HepG2 (cell line): ENCODE measurements at regions not wholly inside any gene's neighbourhood (a gene's known extent, or its start where the extent isn't known, plus 50 kb on each side); places are given as distances from the start of the nearest gene placed in this dataset.

ENCODE experiments used
- ATAD3A ChIP-seq: sonication (generic); formaldehyde crosslinking; IDR thresholded peaks from 2 replicates; pipeline ENCODE4 v1.4.0; 2020; ENCODE audit warnings: missing genetic modification reagents
- DDIT3 ChIP-seq: sonication (generic); formaldehyde crosslinking; IDR thresholded peaks from 2 replicates; pipeline ENCODE4 v1.4.0; 2020; ENCODE audit warnings: mild to moderate bottlenecking, missing genetic modification reagents
- ELF3 ChIP-seq: IDR thresholded peaks from 2 replicates; pipeline ENCODE4 v1.6.1; 2016; ENCODE audit warnings: missing genetic modification reagents, missing compliant biosample characterization
- ERF ChIP-seq: IDR thresholded peaks from 2 replicates; pipeline ENCODE4 v1.6.1; 2018; ENCODE audit warnings: missing biosample characterization, missing genetic modification reagents
- FOSL1 ChIP-seq: sonication (generic); formaldehyde crosslinking; IDR thresholded peaks from 2 replicates; pipeline ENCODE4 v1.9.0; 2021; ENCODE audit warnings: missing genetic modification reagents, borderline replicate concordance
- GATAD1 ChIP-seq: IDR thresholded peaks from 2 replicates; pipeline ENCODE4 v1.6.1; 2016; ENCODE audit warnings: missing genetic modification reagents, missing compliant biosample characterization
- ISX ChIP-seq: sonication (generic); formaldehyde crosslinking; conservative IDR thresholded peaks from 2 replicates; pipeline ENCODE4 v1.5.0; 2020; ENCODE audit warnings: missing genetic modification reagents
- KMT2A ChIP-seq: sonication (generic); formaldehyde crosslinking; IDR thresholded peaks from 2 replicates; pipeline ENCODE4 v1.4.0; 2020; ENCODE audit warnings: missing genetic modification reagents
- MBD4 ChIP-seq: IDR thresholded peaks from 2 replicates; pipeline ENCODE4 v1.6.1; 2012; ENCODE audit warnings: low read length, inconsistent platforms, borderline replicate concordance
- NFRKB ChIP-seq: fragments of 450-650 bp; IDR thresholded peaks from 2 replicates; pipeline ENCODE4 v1.6.1; 2017
- RBFOX2 ChIP-seq: fragments of 200-400 bp; formaldehyde crosslinking; IDR thresholded peaks from 2 replicates; pipeline ENCODE4 v1.6.1; 2017; ENCODE audit warnings: low read depth, mild to moderate bottlenecking, low read length
- RFXAP ChIP-seq: sonication (generic); formaldehyde crosslinking; IDR thresholded peaks from 2 replicates; pipeline ENCODE4 v1.4.0; 2020; ENCODE audit warnings: missing genetic modification reagents, borderline replicate concordance
- SMYD3 ChIP-seq: sonication (generic); formaldehyde crosslinking; IDR thresholded peaks from 2 replicates; pipeline ENCODE4 v1.8.1; 2023; ENCODE audit warnings: mild to moderate bottlenecking, missing genetic modification reagents
- TFDP1 ChIP-seq: IDR thresholded peaks from 2 replicates; pipeline ENCODE4 v1.6.1; 2016; ENCODE audit warnings: missing compliant biosample characterization, missing genetic modification reagents, borderline replicate concordance
- THAP11 ChIP-seq: IDR thresholded peaks from 2 replicates; pipeline ENCODE4 v1.6.1; 2016; ENCODE audit warnings: missing biosample characterization, missing genetic modification reagents
- YEATS4 ChIP-seq: sonication (generic); formaldehyde crosslinking; IDR thresholded peaks from 2 replicates; pipeline ENCODE4 v1.4.0; 2020; ENCODE audit warnings: missing genetic modification reagents, borderline replicate concordance
- ZC3H13 ChIP-seq: sonication (generic); formaldehyde crosslinking; IDR thresholded peaks from 2 replicates; pipeline ENCODE4 v1.8.1; 2023; ENCODE audit warnings: mild to moderate bottlenecking, missing genetic modification reagents, moderate library complexity
- ZNF253 ChIP-seq: sonication (generic); formaldehyde crosslinking; IDR thresholded peaks from 2 replicates; pipeline ENCODE4 v1.8.0; 2022; ENCODE audit warnings: mild to moderate bottlenecking, missing genetic modification reagents, borderline replicate concordance
- ZNF333 ChIP-seq: sonication (generic); formaldehyde crosslinking; IDR thresholded peaks from 2 replicates; pipeline ENCODE4 v1.4.0; 2020; ENCODE audit warnings: mild to moderate bottlenecking, missing genetic modification reagents, borderline replicate concordance
- ZNF362 ChIP-seq: sonication (generic); formaldehyde crosslinking; IDR thresholded peaks from 2 replicates; pipeline ENCODE4 v1.4.0; 2020; ENCODE audit warnings: missing genetic modification reagents, mild to moderate bottlenecking, borderline replicate concordance
- ZNF644 ChIP-seq: IDR thresholded peaks from 2 replicates; pipeline ENCODE4 v1.6.1; 2016; ENCODE audit warnings: low read depth
- TF ChIP-seq, protein P1 (sequence below): sonication (generic); formaldehyde crosslinking; IDR thresholded peaks from 2 replicates; pipeline ENCODE4 v1.5.0; 2020; ENCODE audit warnings: mild to moderate bottlenecking, missing genetic modification reagents
- TF ChIP-seq, protein P2 (sequence below): sonication (generic); formaldehyde crosslinking; IDR thresholded peaks from 2 replicates; pipeline ENCODE4 v1.4.0; 2020; ENCODE audit warnings: missing genetic modification reagents, low read depth, mild to moderate bottlenecking, borderline replicate concordance
- TF ChIP-seq, protein P3 (sequence below): sonication (generic); formaldehyde crosslinking; IDR thresholded peaks from 2 replicates; pipeline ENCODE4 v1.8.1; 2023; ENCODE audit warnings: mild to moderate bottlenecking, moderate library complexity, missing genetic modification reagents

DNA sequence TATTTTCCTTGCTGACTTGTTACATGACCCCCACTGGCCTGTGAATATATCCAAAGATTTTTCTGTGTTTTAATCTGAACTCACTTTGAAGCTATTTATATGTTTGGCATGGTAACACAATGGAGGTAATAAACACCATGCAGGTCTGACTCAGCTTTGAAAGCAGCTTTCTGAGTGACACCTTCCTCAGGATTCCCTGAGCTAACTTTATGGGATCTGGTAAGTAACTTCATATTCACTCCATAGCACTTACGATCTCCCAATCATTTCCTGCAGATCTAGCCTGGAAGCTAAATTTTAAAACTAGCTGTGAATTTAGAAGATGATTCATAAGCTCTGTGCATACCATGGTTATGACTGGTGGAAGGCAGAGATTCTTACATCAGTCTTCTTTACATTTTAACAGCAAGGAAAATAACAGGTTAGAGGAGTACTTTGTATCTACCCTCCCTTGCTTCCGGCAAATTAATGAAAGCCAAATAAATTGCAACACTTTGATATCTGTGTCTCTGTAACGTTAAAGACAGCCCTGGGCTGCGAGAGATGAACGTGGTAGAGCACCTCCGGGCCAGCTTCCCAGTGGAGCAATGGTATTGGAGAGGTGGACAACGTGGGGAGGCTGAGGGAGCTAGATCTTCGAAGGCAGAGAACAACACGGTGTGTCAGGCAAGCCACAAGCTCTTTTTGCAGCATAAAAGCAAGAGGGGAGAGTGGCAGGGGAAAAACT, 170.2 kb upstream of the KLF14 start (continued):
- TF ChIP-seq, protein P1, sequence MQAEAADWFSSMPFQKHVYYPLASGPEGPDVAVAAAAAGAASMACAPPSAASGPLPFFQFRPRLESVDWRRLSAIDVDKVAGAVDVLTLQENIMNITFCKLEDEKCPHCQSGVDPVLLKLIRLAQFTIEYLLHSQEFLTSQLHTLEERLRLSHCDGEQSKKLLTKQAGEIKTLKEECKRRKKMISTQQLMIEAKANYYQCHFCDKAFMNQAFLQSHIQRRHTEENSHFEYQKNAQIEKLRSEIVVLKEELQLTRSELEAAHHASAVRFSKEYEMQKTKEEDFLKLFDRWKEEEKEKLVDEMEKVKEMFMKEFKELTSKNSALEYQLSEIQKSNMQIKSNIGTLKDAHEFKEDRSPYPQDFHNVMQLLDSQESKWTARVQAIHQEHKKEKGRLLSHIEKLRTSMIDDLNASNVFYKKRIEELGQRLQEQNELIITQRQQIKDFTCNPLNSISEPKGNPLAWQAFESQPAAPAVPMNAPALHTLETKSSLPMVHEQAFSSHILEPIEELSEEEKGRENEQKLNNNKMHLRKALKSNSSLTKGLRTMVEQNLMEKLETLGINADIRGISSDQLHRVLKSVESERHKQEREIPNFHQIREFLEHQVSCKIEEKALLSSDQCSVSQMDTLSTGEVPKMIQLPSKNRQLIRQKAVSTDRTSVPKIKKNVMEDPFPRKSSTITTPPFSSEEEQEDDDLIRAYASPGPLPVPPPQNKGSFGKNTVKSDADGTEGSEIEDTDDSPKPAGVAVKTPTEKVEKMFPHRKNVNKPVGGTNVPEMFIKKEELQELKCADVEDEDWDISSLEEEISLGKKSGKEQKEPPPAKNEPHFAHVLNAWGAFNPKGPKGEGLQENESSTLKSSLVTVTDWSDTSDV (CRISPR knock-in tag), result no peak
- TF ChIP-seq ZNF253 (CRISPR knock-in tag) (no peak), DDIT3 (CRISPR knock-in tag) (no peak), KMT2A (CRISPR knock-in tag) (peak; percentile 60; the same call in 1 of the 2 replicates), SMYD3 (peak; percentile 50; the same call in 1 of the 2 replicates), NFRKB (no peak), GATAD1 (CRISPR knock-in tag) (0 out of 2 replicates have a peak, but pooled peaks have one; percentile 35), FOSL1 (peak; percentile 67; the same call in 1 of the 2 replicates), RBFOX2 (no peak), THAP11 (CRISPR knock-in tag) (0 out of 2 replicates have a peak, but pooled peaks have one; percentile 24), ZNF333 (CRISPR knock-in tag) (no peak), ZNF362 (CRISPR knock-in tag) (no peak), ZC3H13 (CRISPR knock-in tag) (0 out of 2 replicates have a peak, but pooled peaks have one; percentile 30), ISX (CRISPR knock-in tag) (no peak), ZNF644 (CRISPR knock-in tag) (peak; percentile 69; the same call in 1 of the 2 replicates), YEATS4 (CRISPR knock-in tag) (no peak), TFDP1 (CRISPR knock-in tag) (peak; percentile 78; the same call in 1 of the 2 replicates), ERF (CRISPR knock-in tag) (peak; percentile 79), ATAD3A (CRISPR knock-in tag) (no peak), RFXAP (CRISPR knock-in tag) (no peak), MBD4 (no peak), ELF3 (CRISPR knock-in tag) (peak; percentile 90)
- TF ChIP-seq, protein P2, sequence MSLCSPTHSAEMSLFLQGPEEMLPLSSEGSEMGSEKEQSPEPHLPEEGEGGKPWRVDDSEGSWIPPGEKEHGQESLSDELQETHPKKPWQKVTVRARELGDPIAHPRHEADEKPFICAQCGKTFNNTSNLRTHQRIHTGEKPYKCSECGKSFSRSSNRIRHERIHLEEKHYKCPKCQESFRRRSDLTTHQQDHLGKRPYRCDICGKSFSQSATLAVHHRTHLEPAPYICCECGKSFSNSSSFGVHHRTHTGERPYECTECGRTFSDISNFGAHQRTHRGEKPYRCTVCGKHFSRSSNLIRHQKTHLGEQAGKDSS, result no peak
- TF ChIP-seq, protein P3, sequence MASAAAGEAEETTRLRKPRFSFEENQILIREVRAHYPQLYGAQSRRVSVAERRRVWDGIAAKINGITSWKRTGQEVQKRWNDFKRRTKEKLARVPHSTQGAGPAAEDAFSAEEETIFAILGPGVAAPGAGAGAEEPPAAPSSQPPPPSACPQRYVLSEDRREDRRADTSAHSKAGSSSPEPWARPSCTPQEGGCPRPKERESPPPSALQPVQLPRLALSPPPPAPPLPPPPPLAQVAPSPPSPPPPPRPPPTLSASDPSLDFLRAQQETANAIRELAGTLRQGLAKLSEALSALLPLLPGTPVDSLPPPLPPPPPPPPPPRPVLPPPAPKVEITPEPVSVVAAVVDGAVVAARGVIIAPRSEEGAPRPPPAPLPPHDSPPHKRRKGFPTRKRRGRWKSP (CRISPR knock-in tag), result peak; percentile 58; the same call in 1 of the 2 replicates
